GM19025 (cell line): ENCODE measurements at regions not wholly inside any gene's neighbourhood (a gene's known extent, or its start where the extent isn't known, plus 50 kb on each side); places are given as distances from the start of the nearest gene placed in this dataset.

Experiments
- ATAC-seq: cut with Tn5 transposase; IDR thresholded peaks from one replicate; pipeline ENCODE4 v1.9.1; 2021; ENCODE audit warnings: mild to moderate bottlenecking, low read depth, moderate library complexity; ENCODE audit not compliant: unreplicated experiment

DNA sequence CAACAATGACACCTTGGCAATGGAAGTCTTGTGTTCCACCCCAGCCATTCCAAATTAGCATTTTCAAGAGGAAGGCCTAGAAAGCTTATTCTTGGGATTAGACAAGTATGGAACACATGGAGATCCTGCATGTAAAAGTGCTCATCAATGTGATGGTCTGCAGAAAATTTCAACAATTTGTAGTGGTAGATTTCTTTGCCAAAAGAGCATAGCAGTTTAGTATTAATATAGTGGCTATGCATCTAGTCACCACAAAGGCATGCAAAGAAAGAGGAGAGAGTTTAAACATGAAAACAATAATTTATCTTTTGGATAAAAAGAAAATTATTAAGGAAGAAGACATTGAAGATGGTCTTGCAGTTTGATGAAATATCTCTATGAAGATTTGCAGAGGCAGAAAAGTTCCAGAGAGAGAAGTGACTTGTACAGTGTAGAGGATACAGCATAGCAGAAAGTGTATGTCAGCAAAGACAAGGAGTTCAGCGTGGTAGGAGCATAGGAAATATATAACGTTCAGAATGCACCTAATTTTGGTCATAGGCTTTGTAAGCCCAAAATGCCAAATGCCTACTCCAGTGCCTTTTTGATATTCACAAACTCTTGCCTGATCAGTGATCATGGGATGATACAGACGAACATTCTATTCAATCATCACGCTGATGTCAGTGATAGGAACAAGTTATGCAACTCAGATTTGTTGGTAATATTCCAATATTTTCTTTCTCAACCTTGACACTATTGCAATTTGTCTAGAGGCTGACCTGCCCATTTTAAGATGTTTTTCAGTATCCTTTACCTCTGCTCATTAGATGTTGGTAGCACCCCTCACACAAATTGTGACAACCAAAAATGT is 727.9 kb upstream of the SOX9 start:
- ATAC-seq: no peak

DNA sequence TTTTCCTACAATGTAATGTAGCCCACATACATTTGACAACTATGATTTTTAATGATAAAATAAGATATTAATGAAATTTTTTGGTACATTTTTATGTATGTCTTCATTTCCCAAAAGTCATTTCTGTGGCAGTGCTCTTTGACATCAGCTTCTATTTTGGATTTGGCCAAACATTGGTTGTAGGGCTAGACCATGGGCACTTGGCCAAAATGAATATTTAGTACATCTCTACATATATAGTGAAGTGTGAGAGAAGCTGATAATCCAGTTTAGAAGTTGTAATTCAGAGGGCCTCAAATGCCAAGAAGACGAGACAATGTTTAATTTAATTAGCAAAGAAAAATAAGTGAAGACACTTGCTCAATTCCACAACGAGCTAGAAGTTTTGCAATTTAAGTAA is 724.9 kb upstream of the SOX9 start:
- ATAC-seq: no peak

DNA sequence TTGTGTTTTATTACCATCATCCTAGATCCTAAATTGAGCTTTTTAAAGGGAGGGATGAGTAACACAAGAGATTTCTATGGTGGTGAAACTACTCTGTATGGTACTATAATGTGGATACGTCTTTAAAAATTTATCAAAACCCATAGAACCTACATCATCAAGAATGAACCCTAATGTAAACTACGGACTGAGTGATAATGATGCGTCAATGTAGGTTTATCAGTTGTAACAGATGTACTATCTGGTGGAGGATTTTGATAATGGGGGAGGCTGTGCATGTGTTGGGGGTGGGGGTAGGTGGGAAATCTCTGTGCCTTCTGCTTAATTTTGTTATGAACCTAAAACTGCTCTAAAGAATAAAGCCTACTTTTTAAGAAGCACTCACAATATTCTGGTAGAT is 724.1 kb upstream of the SOX9 start:
- no peak for ATAC-seq

DNA sequence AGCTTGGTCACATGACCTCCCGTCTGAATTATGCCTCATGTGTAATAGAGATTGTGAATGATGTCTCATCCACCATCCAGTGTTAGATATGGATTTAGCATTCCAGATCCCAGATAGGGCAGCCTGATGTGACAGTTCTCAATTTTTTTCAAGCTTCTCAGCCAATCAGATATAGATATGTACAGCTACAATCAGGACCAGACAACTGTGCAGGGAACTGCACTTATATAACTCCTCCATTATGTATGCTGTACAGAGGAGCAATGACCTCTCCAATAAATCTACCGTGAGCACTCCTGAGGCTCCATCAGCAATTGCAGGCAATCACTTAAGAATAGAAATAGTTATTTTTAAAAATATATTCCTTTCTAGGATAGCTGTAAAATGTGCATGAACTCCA is 722.8 kb upstream of the SOX9 start:
- no peak for ATAC-seq

DNA sequence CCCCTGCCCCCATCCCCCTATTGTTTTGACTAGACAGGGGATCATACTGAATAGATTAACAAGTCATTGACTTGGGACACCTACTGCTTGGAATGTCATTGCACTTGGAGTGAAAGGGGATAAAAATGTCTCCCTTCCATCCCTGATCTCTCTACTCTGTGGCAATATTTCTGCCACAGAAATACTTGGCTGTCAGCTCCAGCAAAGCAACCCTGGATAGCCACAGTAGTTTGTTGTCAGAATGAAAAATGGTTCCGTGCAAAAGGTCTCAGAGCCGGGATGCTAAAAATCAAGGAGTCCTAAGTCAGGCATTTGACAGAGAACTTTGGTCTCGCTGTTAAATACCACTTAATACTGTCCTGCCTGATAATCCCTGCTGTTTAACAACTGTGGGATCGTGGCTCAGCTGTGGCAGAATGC is 722.0 kb upstream of the SOX9 start:
- no peak for ATAC-seq

DNA sequence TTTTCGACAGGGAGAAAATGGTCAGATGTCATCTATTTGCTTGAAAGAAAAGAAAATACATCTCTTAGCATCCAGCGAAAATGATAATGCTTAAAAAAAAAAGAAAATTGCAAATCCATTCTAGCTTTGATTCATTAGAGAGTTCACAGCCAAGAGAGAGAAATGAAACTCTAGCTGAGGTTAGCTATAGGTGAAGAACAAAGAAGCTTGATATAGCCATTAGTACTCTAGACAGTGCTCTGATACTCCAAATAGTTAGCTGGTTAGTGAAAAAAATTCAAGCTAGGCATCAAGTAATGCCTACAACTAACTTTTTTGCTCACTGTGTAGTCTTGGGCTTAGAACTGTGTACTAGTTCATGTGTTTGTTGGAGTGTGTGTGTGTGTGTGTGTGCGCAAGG is 721.6 kb upstream of the SOX9 start:
- no peak for ATAC-seq

DNA sequence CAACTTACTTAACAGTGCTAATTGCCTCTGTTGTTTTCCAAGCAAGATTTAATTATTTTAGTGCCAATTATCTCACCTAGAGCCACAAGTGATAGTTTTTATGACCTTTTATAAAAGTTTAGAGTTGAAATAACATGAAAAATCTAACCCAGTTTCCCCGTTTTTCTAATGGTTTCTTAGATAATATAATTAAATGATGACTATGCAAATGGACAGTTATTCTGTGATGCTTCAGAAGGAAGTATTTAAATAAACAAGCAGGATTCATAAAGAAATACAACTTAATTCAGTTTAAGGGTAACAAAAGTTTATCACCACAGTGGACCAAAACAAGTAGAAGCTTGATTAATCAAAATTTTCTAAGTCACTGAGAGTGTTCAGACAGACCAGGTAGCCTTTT is 721.2 kb upstream of the SOX9 start:
- no peak for ATAC-seq

DNA sequence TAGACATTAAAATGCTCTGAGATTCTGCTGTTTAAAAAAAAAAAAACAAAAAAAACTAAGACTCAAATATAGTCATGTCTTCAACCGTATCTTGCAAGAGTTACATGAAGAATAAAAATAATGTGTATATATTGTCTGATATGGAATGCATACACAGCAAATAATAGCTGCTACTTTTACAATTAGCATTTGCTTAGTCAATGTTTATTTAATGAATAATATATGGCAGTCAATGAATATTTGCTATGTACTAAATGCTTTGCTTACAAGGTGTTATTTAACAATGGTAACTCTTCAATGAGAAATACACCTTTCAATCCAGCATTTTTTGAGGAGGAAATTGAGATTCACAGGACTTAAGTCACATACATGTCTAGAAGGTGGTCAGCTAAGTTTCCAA is 718.8 kb upstream of the SOX9 start:
- no peak for ATAC-seq

DNA sequence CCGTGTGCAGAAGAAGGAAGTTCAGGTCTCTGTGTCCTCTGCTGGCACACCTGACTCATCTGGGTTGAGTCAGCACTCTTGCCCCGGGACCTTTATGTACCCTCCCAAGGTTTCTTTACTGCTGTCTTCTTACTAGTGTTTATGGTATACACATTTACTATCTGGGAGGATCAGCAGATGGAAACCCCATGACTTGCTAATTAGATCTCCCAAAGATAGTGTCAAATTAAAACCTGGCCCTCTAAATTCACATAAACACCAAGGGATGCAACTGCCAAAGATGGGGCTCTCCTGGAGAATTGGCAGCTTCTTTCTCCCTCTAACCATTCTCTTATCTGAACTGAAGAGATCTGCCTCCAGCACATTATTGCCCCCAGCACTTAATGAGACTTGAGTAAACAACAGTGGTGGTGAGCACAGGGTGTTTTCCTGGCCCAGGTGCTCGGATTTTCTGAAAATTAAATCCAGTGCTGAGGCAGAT is 718.1 kb upstream of the SOX9 start:
- no peak for ATAC-seq

DNA sequence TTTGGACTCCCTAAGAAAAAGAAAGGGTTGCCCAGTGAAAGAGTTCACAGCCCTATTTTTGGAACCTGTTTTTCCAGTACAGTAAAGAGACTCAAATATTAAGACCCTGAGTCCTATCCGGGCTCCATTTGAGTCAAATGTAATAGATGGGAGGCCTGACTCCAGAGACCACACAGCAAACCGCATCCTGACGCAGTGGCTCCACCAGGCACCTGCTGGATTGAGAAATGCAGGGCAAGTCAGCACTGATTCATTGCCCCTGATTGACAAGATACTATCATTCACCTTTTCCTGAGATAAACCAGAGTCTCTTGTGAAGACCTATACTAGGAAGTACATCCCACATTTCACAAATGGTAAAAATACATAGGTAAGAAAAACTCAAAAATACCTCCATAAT is 715.7 kb upstream of the SOX9 start:
- ATAC-seq: no peak

DNA sequence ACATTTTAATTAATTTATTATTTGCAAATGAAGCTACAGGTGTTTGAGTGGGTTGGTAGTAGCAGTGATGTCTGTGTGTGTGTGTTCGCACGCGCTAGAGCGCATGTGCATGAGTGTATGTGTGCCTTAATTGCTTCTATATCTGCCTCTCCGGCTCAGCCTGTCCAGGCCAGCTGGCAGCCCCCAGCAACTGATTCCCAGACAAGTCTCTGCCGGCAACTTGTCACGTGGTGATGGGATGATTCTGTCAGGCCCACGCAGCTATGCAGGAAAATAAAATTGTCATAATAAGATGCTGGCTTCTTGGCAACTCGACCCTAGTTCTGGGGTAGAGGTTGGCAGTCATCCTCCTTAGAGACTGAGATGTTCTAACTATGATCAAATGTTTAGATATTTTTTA is 712.8 kb upstream of the SOX9 start:
- ATAC-seq: no peak

DNA sequence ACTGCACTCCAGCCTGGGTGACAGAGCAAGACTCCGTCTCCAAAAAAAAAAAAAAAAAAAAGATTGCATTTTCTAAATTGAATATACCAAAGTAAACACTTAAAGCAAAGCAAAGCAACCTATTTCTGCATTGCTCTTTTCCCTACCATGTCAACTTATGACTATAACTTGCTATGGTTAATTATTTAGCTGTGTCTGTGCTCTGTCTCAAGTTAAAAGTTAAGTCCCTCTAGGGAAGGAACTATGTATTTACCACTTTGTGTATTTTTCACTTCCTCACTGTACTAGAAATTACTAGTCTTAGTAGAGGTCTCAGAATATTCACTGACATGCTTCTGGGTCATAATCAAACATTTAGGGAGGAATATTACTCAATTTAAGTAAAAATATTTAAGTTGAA is 711.7 kb upstream of the SOX9 start:
- no peak for ATAC-seq

DNA sequence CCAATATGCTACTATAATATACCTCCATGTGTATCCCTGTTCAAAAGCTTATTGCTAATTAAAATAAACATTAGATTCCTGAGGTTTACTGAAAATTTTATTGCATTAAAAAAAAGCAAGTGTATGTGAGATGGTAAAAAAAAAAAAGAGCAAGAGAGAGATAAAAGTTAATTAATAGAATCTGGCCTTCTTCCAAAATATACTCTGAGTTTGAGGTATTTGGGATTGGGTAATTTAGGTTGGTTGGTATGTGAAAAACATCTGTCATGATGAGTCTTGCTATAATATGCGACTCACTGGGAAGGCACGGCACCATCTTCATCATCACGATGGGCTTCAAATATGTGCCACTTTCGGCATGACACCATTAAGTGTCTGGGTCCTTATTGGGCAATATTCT is 711.1 kb upstream of the SOX9 start:
- ATAC-seq: no peak

DNA sequence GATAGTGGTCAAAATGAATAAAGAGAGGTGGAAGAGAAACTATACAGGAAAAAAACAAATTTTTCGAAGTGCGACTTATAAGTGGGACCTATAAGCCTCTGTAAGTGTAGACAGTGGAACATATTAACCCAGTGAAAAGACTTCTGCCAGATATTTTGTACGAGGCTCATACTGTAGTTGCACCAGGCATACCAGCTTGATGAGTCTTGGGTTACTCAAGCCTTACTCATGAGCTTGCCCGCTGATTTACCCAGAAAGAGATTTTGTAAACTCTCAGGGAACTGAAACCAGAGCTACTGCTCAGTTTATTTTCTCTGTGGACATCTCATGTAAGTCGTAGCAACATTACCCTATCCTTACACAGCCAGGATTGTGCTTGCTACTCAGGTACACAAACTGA is 708.0 kb upstream of the SOX9 start:
- ATAC-seq: no peak

DNA sequence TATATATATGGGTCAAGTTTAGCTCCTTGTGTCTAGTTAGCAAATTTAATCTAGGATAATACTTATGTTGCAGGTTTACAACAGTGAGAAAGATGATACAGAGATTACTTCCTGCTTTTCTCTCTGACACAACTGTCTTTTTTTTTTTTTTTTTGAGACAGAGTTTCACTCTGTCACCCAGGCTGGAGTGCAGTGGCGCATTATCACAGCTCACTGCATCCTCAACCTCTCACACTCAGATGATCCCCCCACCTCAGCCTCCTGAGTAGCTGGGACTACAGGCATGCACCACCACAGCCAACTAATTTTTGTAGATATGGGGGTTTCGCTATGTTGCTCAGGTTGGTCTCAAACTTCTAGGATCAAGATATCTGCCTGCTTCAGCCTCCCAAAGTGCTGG is 706.9 kb upstream of the SOX9 start:
- no peak for ATAC-seq

DNA sequence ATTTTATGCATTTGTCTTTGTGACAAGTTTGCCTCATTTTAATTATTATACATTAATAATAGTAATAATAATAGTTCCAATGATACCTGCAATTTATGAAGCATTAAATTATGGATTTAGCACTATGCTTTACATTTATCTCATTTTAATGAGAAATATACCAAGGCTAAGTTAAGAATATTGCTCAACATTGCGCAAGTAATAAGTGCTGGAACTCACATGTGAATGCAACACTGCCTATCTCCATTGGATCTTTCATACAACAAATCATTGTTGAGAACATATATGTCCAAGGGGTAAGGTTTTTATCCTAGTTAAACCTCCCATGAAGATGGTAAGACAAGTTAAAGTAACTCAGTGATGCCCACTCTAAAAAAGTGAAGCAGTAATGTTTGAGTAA is 703.7 kb upstream of the SOX9 start:
- no peak for ATAC-seq

DNA sequence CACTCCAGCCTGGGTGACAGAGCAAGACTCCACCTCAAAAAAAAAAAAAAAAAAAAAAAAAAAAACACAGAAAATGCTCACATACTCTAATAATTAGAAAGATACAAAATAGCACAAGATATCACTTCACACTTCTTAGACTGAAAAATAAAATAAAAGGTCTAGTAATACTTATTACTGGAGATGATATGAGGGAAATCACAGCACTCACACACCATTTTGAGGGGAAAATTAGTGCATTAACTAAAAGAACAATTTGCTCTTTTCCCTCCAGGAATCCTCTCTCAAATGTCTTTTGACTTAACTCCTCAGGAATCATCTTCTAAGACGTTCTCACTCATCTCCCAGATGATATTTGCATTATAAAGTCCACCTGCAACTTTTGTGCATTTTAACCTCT is 697.9 kb upstream of the SOX9 start:
- ATAC-seq: no peak

DNA sequence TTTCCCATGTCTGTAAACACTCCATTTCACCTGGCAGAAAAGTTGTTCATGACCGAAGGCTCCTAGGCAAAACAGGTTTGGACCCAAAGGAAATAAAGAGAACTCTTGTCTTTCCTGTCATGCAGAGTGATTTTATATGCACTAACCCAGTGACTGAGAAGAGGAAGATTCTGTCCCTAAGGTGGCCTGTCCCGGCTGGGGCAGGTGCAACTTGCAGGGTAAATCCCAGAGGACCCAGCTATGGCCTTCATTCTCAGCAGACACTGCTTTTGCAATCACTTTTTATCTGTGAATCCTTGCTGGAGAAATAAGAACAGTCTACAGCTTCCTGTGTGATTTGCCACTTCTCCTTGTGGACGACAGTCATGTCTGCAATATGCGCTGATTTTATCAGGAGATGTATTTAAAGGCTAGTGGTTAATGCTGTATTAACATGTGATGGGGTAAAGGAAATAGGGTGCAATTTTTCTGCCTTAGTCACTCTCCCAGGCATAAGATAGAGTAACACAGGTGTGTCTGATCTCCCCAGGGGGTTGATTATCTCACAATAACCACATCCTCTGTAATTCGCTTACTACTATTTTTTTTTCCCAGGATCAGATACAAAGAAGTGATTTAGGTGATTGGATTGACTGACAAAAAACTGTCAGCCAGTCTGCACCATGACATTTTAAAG is 696.8 kb upstream of the SOX9 start:
- ATAC-seq: no peak

DNA sequence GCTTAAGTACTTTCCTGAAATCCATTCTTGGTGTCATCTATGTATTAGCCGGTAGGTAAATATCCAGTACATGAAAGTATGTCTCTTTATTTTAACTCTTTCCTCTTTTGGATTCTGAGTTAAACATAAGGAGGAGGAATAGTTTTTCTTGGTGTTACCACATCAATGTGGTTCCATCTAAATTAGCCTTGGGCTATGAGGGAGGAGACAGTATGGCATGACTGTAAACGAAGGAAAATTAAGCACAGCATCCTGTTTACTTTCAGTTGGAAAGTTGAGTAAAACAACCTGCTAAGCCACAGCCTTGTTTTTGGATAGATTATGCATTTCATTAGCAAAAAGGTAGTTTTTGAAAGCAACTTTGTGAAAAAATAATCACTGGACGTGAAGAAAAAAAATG is 693.0 kb upstream of the SOX9 start:
- no peak for ATAC-seq

DNA sequence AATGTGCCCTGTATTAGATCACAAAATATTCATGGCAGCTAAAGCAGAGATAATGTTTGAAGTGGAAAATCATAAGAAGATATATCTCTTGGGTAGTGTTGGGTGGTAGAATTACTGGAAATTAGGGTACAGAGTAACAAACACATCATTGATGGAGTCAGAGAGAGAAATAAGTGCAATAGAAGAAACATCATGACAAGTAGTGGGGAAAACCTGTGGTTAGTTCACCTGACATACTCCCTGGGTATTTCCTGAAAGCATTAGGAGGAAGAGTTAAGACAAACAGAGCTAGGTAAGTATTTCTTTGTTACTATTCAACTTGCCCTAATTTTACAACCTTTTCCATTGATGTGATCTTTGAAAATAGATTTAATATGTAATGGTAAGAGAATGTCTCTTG is 691.9 kb upstream of the SOX9 start:
- ATAC-seq: no peak

DNA sequence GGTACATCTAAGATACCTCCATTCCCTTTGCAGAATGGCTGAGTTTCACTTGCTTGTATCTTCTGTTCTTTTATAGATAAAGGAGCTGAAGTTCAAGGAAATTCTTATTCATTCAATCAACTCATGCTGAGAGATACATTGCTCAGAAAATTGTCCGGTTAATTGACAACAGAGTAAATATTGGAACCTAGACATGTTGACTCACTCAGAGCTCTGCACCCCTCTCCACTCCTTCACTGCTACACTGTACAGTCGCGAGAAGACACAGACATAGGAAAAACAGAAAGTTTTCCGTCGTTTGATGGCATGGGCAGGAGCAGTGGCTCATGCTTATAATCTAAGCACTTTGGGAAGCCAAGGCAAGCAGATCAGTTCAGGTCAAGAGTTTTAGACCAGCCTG is 690.5 kb upstream of the SOX9 start:
- ATAC-seq: no peak

DNA sequence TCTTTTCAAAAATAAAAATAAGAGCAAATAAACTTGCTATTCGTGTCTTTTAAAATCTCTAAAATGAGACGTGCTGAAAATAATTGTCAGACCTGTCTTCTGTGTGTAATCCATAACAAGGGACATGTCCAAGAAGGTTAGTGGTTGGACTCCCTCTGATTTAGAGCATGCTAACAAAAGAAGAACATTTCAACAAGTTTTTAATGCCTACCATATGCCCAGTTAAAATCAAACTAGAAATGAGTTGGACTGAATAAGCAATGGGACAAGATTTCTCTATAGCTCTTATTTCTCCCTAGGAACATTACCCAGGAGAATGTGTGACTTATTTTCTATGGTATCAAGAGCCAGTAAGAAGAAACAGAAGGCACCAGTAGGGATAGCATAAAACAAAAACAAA is 689.7 kb upstream of the SOX9 start:
- ATAC-seq: no peak
